Mesendoderm (in vitro differentiated cells): ENCODE measurements at regions not wholly inside any gene's neighbourhood (a gene's known extent, or its start where the extent isn't known, plus 50 kb on each side); places are given as distances from the start of the nearest gene placed in this dataset.

ENCODE experiments used
- DNase-seq: peaks from one replicate; pipeline ENCODE4 v3.0.0; 2013
- H2AK5ac ChIP-seq: 2 replicates; pipeline ENCODE4 v1.6.1; 2013; ENCODE audit warnings: low read length, inconsistent platforms
- H2BK120ac ChIP-seq: 2 replicates; pipeline ENCODE4 v1.6.1; 2013; ENCODE audit warnings: low read depth, mild to moderate bottlenecking, low read length, moderate library complexity, mixed read lengths
- H2BK15ac ChIP-seq: replicated peaks from 2 replicates; pipeline ENCODE4 v1.6.1; 2013; ENCODE audit warnings: low read depth, mild to moderate bottlenecking, moderate library complexity
- H2BK5ac ChIP-seq: 2 replicates; pipeline ENCODE4 v1.6.1; 2013; ENCODE audit warnings: low read length, inconsistent platforms
- H3K18ac ChIP-seq: 2 replicates; pipeline ENCODE4 v1.6.1; 2013; ENCODE audit warnings: mild to moderate bottlenecking, low read length, mixed read lengths
- H3K23ac ChIP-seq: one replicate; pipeline ENCODE4 v1.6.1; 2013; ENCODE audit warnings: low read length
- H3K27ac ChIP-seq: 2 replicates; pipeline ENCODE4 v1.5.1; 2013; ENCODE audit warnings: low read depth, mild to moderate bottlenecking, inconsistent platforms, low read length, moderate library complexity
- H3K27me3 ChIP-seq: 2 replicates; pipeline ENCODE4 v1.6.1; 2013; ENCODE audit warnings: low read length, control low read depth, mild to moderate bottlenecking, inconsistent platforms; ENCODE audit not compliant: insufficient read depth, poor library complexity
- H3K36me3 ChIP-seq: 2 replicates; pipeline ENCODE4 v1.6.1; 2013; ENCODE audit warnings: low read length, inconsistent platforms; ENCODE audit not compliant: control insufficient read depth, insufficient read depth
- H3K4ac ChIP-seq: one replicate; pipeline ENCODE4 v1.6.1; 2013; ENCODE audit warnings: low read depth, mild to moderate bottlenecking, low read length, moderate library complexity
- H3K4me1 ChIP-seq: 2 replicates; pipeline ENCODE4 v1.6.1; 2013; ENCODE audit warnings: low read depth, low read length, inconsistent platforms; ENCODE audit not compliant: control insufficient read depth
- H3K4me2 ChIP-seq: 2 replicates; pipeline ENCODE4 v1.6.1; 2013; ENCODE audit warnings: low read length
- H3K4me3 ChIP-seq: 2 replicates; pipeline ENCODE4 v1.5.1; 2013; ENCODE audit warnings: mild to moderate bottlenecking, low read length
- H3K56ac ChIP-seq: one replicate; pipeline ENCODE4 v1.6.1; 2013; ENCODE audit warnings: low read length
- H3K79me1 ChIP-seq: 2 replicates; pipeline ENCODE4 v1.6.1; 2013; ENCODE audit warnings: low read length, inconsistent platforms
- H3K79me2 ChIP-seq: 2 replicates; pipeline ENCODE4 v1.6.1; 2013; ENCODE audit warnings: mild to moderate bottlenecking, low read length; ENCODE audit not compliant: control insufficient read depth, insufficient read depth
- H3K9ac ChIP-seq: 2 replicates; pipeline ENCODE4 v1.6.1; 2013; ENCODE audit warnings: low read length, inconsistent platforms
- H4K5ac ChIP-seq: one replicate; pipeline ENCODE4 v1.6.1; 2013; ENCODE audit warnings: low read length
- H4K8ac ChIP-seq: one replicate; pipeline ENCODE4 v1.6.1; 2013; ENCODE audit warnings: low read depth, mild to moderate bottlenecking, control low read depth, low read length, moderate library complexity
- WGBS: extraction: QIAGEN DNeasy Blood & Tissue Kit; methylation state at CpG from one replicate; pipeline ENCODE4 v1.1.7; 2013; ENCODE audit warnings: low lambda C conversion rate, missing lambda C conversion rate; ENCODE audit not compliant: insufficient coverage; ENCODE audit errors: extremely low coverage; 5-methylcytosine and 5-hydroxymethylcytosine counted together

DNA sequence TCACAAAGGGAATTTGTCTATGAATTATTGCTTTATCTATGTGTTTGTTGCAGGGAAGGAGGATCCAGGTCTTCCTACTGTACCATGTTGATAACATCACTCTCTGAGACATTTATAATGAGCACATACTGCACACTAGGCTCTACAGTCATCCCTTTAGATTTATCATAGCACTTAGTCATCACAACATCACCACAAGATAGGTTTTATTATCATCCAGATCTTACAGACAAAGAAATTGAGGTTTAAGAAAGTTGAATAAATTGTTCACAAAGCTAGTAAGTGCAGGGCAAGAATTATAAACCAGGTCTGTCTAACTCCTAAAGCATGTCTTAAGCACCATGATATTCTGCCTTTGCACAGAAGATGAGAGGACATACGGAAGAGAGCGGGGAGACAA, 121.1 kb upstream of the ST6GALNAC5 start:
- H3K79me1 ChIP-seq, result no peaks in the 10 kb centered on the region
- H3K27me3 ChIP-seq, result no peaks in the 10 kb centered on the region
- no peak overlapping the region for H2BK5ac ChIP-seq
- no peak overlapping the region for H3K18ac ChIP-seq
- H2AK5ac ChIP-seq, result no peak overlapping the region
- no peak overlapping the region for H3K4me3 ChIP-seq
- H2BK120ac ChIP-seq, result no peak overlapping the region
- no CpG with 5 or more reads among the region's 2 CpGs for WGBS
- H3K4me1 ChIP-seq, result no peaks in the 10 kb centered on the region
- no peak overlapping the region for H3K4me2 ChIP-seq
- no peak for DNase-seq
- H3K23ac ChIP-seq, result no peak overlapping the region
- no peaks in the 10 kb centered on the region for H3K36me3 ChIP-seq
- no peak overlapping the region for H3K27ac ChIP-seq
- H4K8ac ChIP-seq, result no peak overlapping the region
- H3K9ac ChIP-seq, result no peak overlapping the region
- H3K79me2 ChIP-seq, result no peaks in the 10 kb centered on the region
- H3K4ac ChIP-seq, result no peak overlapping the region
- no peak overlapping the region for H2BK15ac ChIP-seq
- H4K5ac ChIP-seq, result no peak overlapping the region
- no peak overlapping the region for H3K56ac ChIP-seq

DNA sequence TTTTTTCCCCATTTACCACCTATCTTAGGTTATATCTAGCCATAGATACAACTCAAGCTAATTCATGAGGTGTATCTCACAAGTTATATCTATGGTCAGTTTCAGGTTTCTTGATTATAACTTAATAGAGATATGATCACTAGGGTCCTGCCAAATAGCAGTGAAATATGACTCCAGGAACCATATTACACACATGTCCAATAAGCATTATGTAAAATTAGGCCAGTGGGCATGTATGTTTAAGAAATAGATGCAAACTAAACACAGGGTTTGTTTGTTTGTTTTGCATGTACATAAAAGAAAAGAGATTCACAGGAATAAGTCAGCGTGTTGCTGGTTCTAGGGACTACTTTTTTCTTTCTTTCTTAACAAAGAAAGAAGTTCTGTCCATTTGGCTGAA, 112.5 kb upstream of the ST6GALNAC5 start:
- H3K27me3 ChIP-seq, result no peaks in the 10 kb centered on the region
- H4K8ac ChIP-seq, result no peak overlapping the region
- no peak overlapping the region for H2BK120ac ChIP-seq
- H3K4me2 ChIP-seq, result no peak overlapping the region
- no peak overlapping the region for H2BK5ac ChIP-seq
- no CpG with 5 or more reads among the region's 1 CpG for WGBS
- no peak overlapping the region for H2BK15ac ChIP-seq
- no peak overlapping the region for H3K9ac ChIP-seq
- DNase-seq, result no peak
- H2AK5ac ChIP-seq, result no peak overlapping the region
- H3K18ac ChIP-seq, result no peak overlapping the region
- H3K4me3 ChIP-seq, result no peak overlapping the region
- H3K27ac ChIP-seq, result no peak overlapping the region
- H4K5ac ChIP-seq, result no peak overlapping the region
- H3K79me2 ChIP-seq, result no peaks in the 10 kb centered on the region
- H3K36me3 ChIP-seq, result no peaks in the 10 kb centered on the region
- H3K23ac ChIP-seq, result no peak overlapping the region
- H3K4ac ChIP-seq, result no peak overlapping the region
- no peaks in the 10 kb centered on the region for H3K79me1 ChIP-seq
- H3K4me1 ChIP-seq, result no peaks in the 10 kb centered on the region
- H3K56ac ChIP-seq, result no peak overlapping the region

DNA sequence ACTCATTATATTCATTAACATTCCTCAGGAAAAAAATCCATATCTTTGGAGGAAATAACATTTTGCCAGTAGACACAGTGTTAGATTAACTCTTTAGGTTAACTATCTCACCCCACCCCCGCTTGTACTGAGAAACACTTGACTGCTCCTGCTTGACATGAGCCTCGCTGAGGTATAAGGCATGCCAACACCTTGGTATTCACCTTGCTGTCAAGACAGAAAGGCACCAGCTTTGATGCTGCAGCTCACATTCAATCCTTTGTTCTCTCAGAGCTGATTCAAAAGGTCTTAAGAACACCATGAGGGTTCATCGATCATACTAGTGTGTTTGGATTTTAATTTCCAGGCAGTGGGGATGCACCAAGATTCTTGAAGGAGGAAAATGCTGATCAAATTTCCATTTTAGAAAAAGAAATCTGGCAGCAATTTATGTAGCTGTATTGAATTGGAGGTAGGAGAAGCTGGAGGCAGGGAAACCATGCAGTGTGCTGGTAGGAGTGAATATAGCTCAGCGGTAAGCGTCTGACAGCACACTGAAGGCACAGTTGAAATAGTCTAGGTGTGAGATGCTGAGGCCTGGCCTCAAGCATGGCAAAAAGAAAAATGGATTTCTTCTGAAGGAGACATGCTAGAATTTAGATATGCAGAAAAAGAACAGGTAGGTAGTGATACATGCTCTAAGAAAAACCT, 108.0 kb upstream of the ST6GALNAC5 start:
- Histone ChIP-seq H4K5ac (no peak overlapping the region), H3K4me2 (no peak overlapping the region), H3K23ac (no peak overlapping the region), H3K4ac (no peak overlapping the region), H4K8ac (no peak overlapping the region), H2BK120ac (no peak overlapping the region), H2BK5ac (no peak overlapping the region), H3K27me3 (no peaks in the 10 kb centered on the region), H2AK5ac (no peak overlapping the region), H3K79me1 (no peaks in the 10 kb centered on the region), H3K56ac (no peak overlapping the region), H2BK15ac (no peak overlapping the region), H3K4me3 (no peak overlapping the region), H3K18ac (no peak overlapping the region), H3K27ac (no peak overlapping the region), H3K9ac (no peak overlapping the region), H3K4me1 (no peaks in the 10 kb centered on the region), H3K79me2 (no peaks in the 10 kb centered on the region), H3K36me3 (no peaks in the 10 kb centered on the region)
- DNase-seq, result no peak
- WGBS, result no CpG with 5 or more reads among the region's 5 CpGs

DNA sequence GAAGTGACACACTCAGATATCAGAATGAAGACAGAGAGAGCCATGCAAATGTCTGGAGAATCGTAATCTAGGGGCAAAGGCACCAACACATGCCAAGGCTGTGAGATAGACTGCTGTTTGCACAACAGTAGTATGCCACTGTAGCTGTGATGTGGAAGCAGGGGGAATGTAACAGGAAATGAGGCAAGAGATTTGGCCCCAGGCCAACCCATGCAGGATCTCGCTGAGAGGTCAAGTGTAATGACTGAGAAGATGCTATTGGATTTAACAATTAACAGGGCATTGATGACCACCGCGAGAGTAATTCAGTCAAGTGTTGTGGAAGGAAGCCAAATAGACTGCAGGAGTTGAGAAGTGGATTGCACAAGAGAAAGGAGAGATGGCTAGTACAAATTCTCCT, 107.3 kb upstream of the ST6GALNAC5 start:
- Histone ChIP-seq H3K9ac (no peak overlapping the region), H3K4me2 (no peak overlapping the region), H3K4ac (no peak overlapping the region), H4K5ac (no peak overlapping the region), H2BK120ac (no peak overlapping the region), H3K18ac (no peak overlapping the region), H2AK5ac (no peak overlapping the region), H3K56ac (no peak overlapping the region), H3K36me3 (no peaks in the 10 kb centered on the region), H3K4me1 (no peaks in the 10 kb centered on the region), H3K79me2 (no peaks in the 10 kb centered on the region), H3K4me3 (no peak overlapping the region), H3K27me3 (no peaks in the 10 kb centered on the region), H4K8ac (no peak overlapping the region), H3K27ac (no peak overlapping the region), H2BK15ac (no peak overlapping the region), H3K79me1 (no peaks in the 10 kb centered on the region), H3K23ac (no peak overlapping the region), H2BK5ac (no peak overlapping the region)
- WGBS, result no CpG with 5 or more reads among the region's 4 CpGs
- DNase-seq, result peak; percentile 48

DNA sequence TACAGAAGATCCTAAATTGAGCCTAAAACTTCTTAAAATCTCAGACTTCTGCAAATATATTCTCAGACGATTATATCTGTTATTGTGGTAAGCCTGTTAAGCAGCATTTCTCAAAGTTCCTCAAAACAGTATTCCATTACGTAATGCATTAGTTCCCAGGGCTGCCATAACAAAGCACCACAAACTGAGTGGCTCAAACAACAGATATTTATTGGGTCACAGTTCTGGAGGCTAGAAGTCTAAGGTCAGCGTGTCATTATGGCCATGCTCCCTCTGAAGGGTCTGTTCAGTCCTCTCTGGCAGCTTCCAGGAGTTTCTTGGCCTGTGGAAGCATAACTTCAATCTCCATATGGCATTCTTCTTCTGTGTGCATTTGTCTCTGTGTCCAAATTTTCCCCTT, 103.5 kb upstream of the ST6GALNAC5 start:
- no peaks in the 10 kb centered on the region for H3K36me3 ChIP-seq
- H2BK120ac ChIP-seq, result no peak overlapping the region
- no peaks in the 10 kb centered on the region for H3K79me1 ChIP-seq
- no peak overlapping the region for H3K23ac ChIP-seq
- H2BK15ac ChIP-seq, result no peak overlapping the region
- no peak overlapping the region for H2BK5ac ChIP-seq
- no peaks in the 10 kb centered on the region for H3K4me1 ChIP-seq
- H3K18ac ChIP-seq, result no peak overlapping the region
- WGBS, result no CpG with 5 or more reads among the region's 3 CpGs
- H3K27ac ChIP-seq, result no peak overlapping the region
- no peak for DNase-seq
- H4K8ac ChIP-seq, result no peak overlapping the region
- H3K4me2 ChIP-seq, result no peak overlapping the region
- no peak overlapping the region for H3K9ac ChIP-seq
- no peaks in the 10 kb centered on the region for H3K27me3 ChIP-seq
- H4K5ac ChIP-seq, result no peak overlapping the region
- H3K4ac ChIP-seq, result no peak overlapping the region
- H3K4me3 ChIP-seq, result no peak overlapping the region
- no peaks in the 10 kb centered on the region for H3K79me2 ChIP-seq
- H2AK5ac ChIP-seq, result no peak overlapping the region
- H3K56ac ChIP-seq, result no peak overlapping the region
